ENCODE measurements at regions not wholly inside any gene's neighbourhood (a gene's known extent, or its start where the extent isn't known, plus 50 kb on each side); places are given as distances from the start of the nearest gene placed in this dataset.
A peak's percentile ranks its signal among the peaks of the same experiment; 100 is the strongest.

DNA sequence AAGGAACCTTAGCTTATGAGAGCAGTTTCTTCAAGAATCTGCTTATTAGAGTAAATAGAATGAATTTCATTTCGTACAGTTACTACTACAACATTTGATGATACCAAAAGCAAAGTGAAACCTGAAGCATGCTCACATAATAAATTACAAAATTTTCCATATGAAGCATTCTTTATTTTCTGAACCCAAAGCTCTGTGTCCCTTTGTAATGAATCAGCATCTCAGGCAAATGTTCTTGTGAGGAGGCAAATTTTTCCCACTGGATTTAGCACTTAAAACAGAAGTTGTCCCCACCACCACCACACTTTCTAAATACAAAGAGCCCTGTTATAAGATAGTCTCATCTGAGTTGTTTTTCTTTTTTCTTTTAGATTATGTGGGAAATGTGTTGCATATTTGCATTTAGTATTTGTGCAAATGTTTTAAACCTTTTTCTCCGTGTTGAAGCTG lies 70.7 kb upstream of the NFKB1 start:
- Histone ChIP-seq H3K27me3 (ENCODE audit: control insufficient read depth, insufficient read depth, low read length) (no peaks in the 10 kb centered on the region), H3K4me3 (ENCODE audit: low read depth, low read length) (peak overlapping the region; percentile 62), H3K9me3 (ENCODE audit: control insufficient read depth, insufficient read depth, low read length) (no peaks in the 10 kb centered on the region), H3K27ac (ENCODE audit: low read depth, low read length) (no peak overlapping the region)
- ChIA-PET POLR2A (interaction anchor here (0.6 to 1.1 kb wide), 5 partner anchors 9 to 397 kb away, joined by 3 to 7 read pairs (median 5); no protein-coding TSS in a partner anchor), CTCF (interaction anchor here (0.6 to 1.8 kb wide), 85 partner anchors 9 to 1328 kb away, joined by 3 to 17 read pairs (median 5); partner anchors contain the start of genes BDH2, CISD2, SLC39A8 and UBE2D3)
- TF ChIP-seq, protein P1, sequence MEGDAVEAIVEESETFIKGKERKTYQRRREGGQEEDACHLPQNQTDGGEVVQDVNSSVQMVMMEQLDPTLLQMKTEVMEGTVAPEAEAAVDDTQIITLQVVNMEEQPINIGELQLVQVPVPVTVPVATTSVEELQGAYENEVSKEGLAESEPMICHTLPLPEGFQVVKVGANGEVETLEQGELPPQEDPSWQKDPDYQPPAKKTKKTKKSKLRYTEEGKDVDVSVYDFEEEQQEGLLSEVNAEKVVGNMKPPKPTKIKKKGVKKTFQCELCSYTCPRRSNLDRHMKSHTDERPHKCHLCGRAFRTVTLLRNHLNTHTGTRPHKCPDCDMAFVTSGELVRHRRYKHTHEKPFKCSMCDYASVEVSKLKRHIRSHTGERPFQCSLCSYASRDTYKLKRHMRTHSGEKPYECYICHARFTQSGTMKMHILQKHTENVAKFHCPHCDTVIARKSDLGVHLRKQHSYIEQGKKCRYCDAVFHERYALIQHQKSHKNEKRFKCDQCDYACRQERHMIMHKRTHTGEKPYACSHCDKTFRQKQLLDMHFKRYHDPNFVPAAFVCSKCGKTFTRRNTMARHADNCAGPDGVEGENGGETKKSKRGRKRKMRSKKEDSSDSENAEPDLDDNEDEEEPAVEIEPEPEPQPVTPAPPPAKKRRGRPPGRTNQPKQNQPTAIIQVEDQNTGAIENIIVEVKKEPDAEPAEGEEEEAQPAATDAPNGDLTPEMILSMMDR (IDR thresholded peaks at IDR 0.05; ENCODE audit: low read depth, low read length) = no peak
- DNase-seq (ENCODE audit: low read depth, low spot score) = no peak

DNA sequence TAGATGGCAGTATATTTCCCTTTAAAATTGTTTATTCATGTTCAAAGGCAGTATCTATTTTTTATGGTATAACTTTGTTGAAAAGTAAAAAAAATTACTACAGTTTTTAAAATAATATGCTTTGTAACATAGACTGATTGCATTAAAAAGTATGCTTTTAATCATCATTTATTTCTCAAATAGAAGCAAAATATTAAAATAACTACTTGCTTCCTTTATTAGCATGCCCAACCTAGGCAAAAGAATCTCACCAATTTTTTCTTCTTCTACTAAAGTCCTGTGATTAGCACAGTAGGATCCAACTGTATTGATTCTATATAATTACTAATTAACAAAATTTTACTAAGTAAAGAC lies 69.6 kb upstream of the NFKB1 start:
- ChIA-PET CTCF (interaction anchor here (0.9 to 1.8 kb wide), 11 partner anchors 34 to 668 kb away, joined by 3 to 9 read pairs (median 3); partner anchors contain the start of genes BDH2, CISD2 and UBE2D3), POLR2A (interaction anchor here (1.0 kb wide), 1 partner anchor 189 kb away, joined by 5 read pairs; no protein-coding TSS in a partner anchor)
- no peaks in the 10 kb centered on the region for H3K27me3 ChIP-seq (ENCODE audit: control insufficient read depth, insufficient read depth, low read length)
- TF ChIP-seq, protein P1 (IDR thresholded peaks at IDR 0.05; ENCODE audit: low read depth, low read length) = no peak
- no peaks in the 10 kb centered on the region for H3K9me3 ChIP-seq (ENCODE audit: control insufficient read depth, insufficient read depth, low read length)
- H3K4me3 ChIP-seq (ENCODE audit: low read depth, low read length) = no peak overlapping the region; the same call in 1 of the 2 replicates
- H3K27ac ChIP-seq (ENCODE audit: low read depth, low read length) = no peak overlapping the region
- DNase-seq (ENCODE audit: low read depth, low spot score) = no peak

DNA sequence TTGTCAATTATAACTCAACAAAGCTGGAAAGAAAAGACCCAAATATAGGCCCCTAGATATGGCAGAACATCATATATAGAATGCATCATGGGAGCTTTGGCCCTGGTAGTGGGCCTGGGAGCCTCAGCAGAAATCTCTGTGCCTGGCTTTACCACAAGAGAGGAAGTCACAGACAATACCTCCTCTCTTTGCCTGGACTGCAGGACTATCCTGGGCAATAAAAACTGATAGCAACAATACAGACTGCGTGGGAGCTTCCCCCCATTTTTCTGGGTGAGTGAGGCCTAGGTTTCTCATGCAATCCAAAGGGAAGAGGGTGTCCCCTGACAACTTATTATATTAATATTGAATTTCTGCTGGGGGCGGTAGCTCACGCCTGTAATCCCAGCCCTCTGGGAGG lies 64.0 kb upstream of the NFKB1 start:
- Histone ChIP-seq H3K27ac (ENCODE audit: low read depth, low read length) (no peak overlapping the region), H3K4me3 (ENCODE audit: low read depth, low read length) (no peak overlapping the region), H3K27me3 (ENCODE audit: control insufficient read depth, insufficient read depth, low read length) (no peaks in the 10 kb centered on the region), H3K9me3 (ENCODE audit: control insufficient read depth, insufficient read depth, low read length) (no peaks in the 10 kb centered on the region)
- TF ChIP-seq, protein P1 (IDR thresholded peaks at IDR 0.05; ENCODE audit: low read depth, low read length) = no peak
- ChIA-PET CTCF (interaction anchor here (0.5 kb wide), 1 partner anchor 663 kb away, joined by 3 read pairs; the partner anchor contains the start of gene BDH2), POLR2A (no interaction called here)
- no peak for DNase-seq (ENCODE audit: low read depth, low spot score)

DNA sequence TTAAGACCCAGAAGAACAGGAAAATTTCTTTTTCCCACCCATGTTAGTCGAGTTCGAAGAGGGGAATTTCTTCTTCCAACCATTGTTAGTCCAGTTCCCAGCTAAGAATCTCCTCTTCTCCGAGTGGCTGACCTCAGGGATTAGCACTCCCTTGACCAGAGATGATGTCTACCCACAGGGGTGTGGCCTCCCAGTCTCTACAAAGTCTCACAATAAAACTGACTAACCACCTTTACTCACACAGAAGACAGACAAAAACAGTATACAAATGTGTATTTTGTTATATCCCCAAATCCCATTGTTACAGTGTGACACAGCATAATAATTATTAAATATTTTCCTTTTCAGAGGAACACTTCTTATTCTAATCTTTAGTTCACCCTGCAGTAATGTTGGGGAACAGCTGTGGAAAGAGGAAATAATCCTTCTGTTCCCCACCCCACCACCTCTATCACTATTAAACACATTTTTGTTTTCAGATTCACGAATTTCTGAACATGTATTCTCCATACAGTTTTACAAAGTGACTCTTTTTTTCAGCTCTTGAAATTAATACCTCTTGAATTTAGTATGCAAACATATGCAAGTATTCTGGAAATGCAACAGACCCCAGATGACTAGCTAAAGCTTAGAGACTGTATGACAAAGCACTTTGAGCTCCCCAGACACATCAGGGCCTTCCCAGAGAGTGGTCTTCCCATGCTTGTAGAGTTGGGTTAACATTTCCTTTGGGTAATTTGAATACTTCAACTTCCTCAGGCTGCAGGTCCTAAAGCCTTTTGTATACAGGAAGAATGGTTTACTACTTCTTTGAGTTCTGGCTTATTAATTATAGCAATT lies 62.5 kb upstream of the NFKB1 start:
- Histone ChIP-seq H3K9me3 (ENCODE audit: control insufficient read depth, insufficient read depth, low read length) (no peaks in the 10 kb centered on the region), H3K27ac (ENCODE audit: low read depth, low read length) (peak overlapping the region; percentile 54), H3K4me3 (ENCODE audit: low read depth, low read length) (no peak overlapping the region), H3K27me3 (ENCODE audit: control insufficient read depth, insufficient read depth, low read length) (no peaks in the 10 kb centered on the region)
- ChIA-PET POLR2A (interaction anchor here (1.4 kb wide), 1 partner anchor 8 kb away, joined by 4 read pairs; no protein-coding TSS in a partner anchor), CTCF (interaction anchor here (0.9 to 2.0 kb wide), 2 partner anchors 8 to 10 kb away, joined by 3 to 11 read pairs; no protein-coding TSS in a partner anchor)
- DNase-seq (ENCODE audit: low read depth, low spot score) = no peak
- TF ChIP-seq, protein P1 (IDR thresholded peaks at IDR 0.05; ENCODE audit: low read depth, low read length) = no peak

DNA sequence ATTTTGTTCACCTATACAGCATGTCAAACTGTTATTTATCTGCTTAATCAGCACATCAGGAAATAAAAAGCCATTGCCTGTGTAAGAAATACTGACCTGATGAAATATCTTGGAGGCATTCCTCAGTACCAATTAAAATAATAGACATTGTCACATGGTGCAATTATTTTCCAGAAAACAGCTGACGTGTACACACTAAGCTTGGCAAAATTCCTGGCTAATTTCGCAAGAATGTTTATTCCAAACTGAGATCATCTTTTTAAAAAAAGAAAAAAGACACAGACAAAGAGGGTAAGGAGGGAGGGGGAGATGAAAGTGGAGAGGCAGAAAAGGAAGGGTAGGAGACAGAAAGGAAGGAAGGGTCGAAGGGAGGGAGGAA lies 61.9 kb upstream of the NFKB1 start:
- Histone ChIP-seq H3K27me3 (ENCODE audit: control insufficient read depth, insufficient read depth, low read length) (no peaks in the 10 kb centered on the region), H3K9me3 (ENCODE audit: control insufficient read depth, insufficient read depth, low read length) (no peaks in the 10 kb centered on the region), H3K4me3 (ENCODE audit: low read depth, low read length) (no peak overlapping the region), H3K27ac (ENCODE audit: low read depth, low read length) (peak overlapping the region; percentile 59)
- TF ChIP-seq, protein P1 (IDR thresholded peaks at IDR 0.05; ENCODE audit: low read depth, low read length) = no peak
- POLR2A ChIA-PET = interaction anchor here (1.4 kb wide), 1 partner anchor 9 kb away, joined by 4 read pairs; no protein-coding TSS in a partner anchor
- peak; percentile 86 for DNase-seq (ENCODE audit: low read depth, low spot score)
- CTCF ChIA-PET = interaction anchor here (0.9 to 2.0 kb wide), 3 partner anchors 8 to 570 kb away, joined by 3 to 11 read pairs (median 3); no protein-coding TSS in a partner anchor

All from AG04450 (cell line).